HT1080 (cell line): ENCODE measurements at regions not wholly inside any gene's neighbourhood (a gene's known extent, or its start where the extent isn't known, plus 50 kb on each side); places are given as distances from the start of the nearest gene placed in this dataset.

Experiments
- DNase-seq: peaks from one replicate; pipeline ENCODE4 v3.0.0-alpha.2; 2015; ENCODE audit warnings: low read depth

- no peak for DNase-seq
Measured at GRCh38 chr11:80109652-80110051, 668.8 kb upstream of the TENM4 start.

- no peak for DNase-seq
Measured at GRCh38 chr11:80109031-80109430, 668.2 kb upstream of the TENM4 start.

GRCh38 chr11:80107415-80107814 is 666.6 kb upstream of the TENM4 start:
- no peak for DNase-seq

- no peak for DNase-seq
Measured at GRCh38 chr11:80104191-80104590, 663.4 kb upstream of the TENM4 start.

- DNase-seq: peak; percentile 96
Measured at GRCh38 chr11:80103142-80103859, 662.5 kb upstream of the TENM4 start.

- DNase-seq: no peak
Measured at GRCh38 chr11:80097146-80097545, 656.3 kb upstream of the TENM4 start.

GRCh38 chr11:80096736-80097135 is 655.9 kb upstream of the TENM4 start:
- DNase-seq: peak; percentile 89

GRCh38 chr11:80086496-80087055 is 645.7 kb upstream of the TENM4 start:
- DNase-seq: no peak

GRCh38 chr11:80085563-80085962 is 644.7 kb upstream of the TENM4 start:
- DNase-seq: no peak

- DNase-seq: no peak
Measured at GRCh38 chr11:80084608-80085007, 643.8 kb upstream of the TENM4 start.

- peak; percentile 41 for DNase-seq
Measured at GRCh38 chr11:80083531-80083951, 642.7 kb upstream of the TENM4 start.

GRCh38 chr11:80082406-80082805 is 641.6 kb upstream of the TENM4 start:
- DNase-seq: no peak

- DNase-seq: no peak
Measured at GRCh38 chr11:80077113-80077512, 636.3 kb upstream of the TENM4 start.

- DNase-seq: no peak
Measured at GRCh38 chr11:80074837-80075236, 634.0 kb upstream of the TENM4 start.

GRCh38 chr11:80066291-80066690 is 625.5 kb upstream of the TENM4 start:
- DNase-seq: no peak

GRCh38 chr11:80065086-80065485 is 624.3 kb upstream of the TENM4 start:
- DNase-seq: no peak

GRCh38 chr11:80061056-80061455 is 620.2 kb upstream of the TENM4 start:
- no peak for DNase-seq

GRCh38 chr11:80054582-80055165 is 613.8 kb upstream of the TENM4 start:
- no peak for DNase-seq

GRCh38 chr11:80048513-80048912 is 607.7 kb upstream of the TENM4 start:
- no peak for DNase-seq

GRCh38 chr11:80041136-80042000 is 600.5 kb upstream of the TENM4 start:
- DNase-seq: no peak

GRCh38 chr11:80034801-80035200 is 594.0 kb upstream of the TENM4 start:
- DNase-seq: peak; percentile 6

- no peak for DNase-seq
Measured at GRCh38 chr11:80031014-80031600, 590.3 kb upstream of the TENM4 start.
